ENCODE measurements at regions not wholly inside any gene's neighbourhood (a gene's known extent, or its start where the extent isn't known, plus 50 kb on each side); places are given as distances from the start of the nearest gene placed in this dataset.

- H3K9me3 ChIP-seq: no peaks in the 10 kb centered on the region
- H3K36me3 ChIP-seq: no peaks in the 10 kb centered on the region
- intact Hi-C loops (cut with DNase I; ENCODE audit: low total_unique reads): no loop called here
- H3K27me3 ChIP-seq: no peaks in the 10 kb centered on the region
- no peak overlapping the region for H3K4me3 ChIP-seq
- TF ChIP-seq POLR2AphosphoS5 (IDR thresholded peaks at IDR 0.05): no peak
- TF ChIP-seq POLR2A (IDR thresholded peaks at IDR 0.05): no peak
- no peak for DNase-seq (ENCODE audit: low spot score in 2 of 2)
- H3K4me1 ChIP-seq: no peaks in the 10 kb centered on the region
- H3K27ac ChIP-seq: no peak overlapping the region
Measured at GRCh38 chr5:119949426-119949999, 320.2 kb downstream of the FAM170A start.

- Histone ChIP-seq H3K36me3 (no peaks in the 10 kb centered on the region), H3K4me1 (no peaks in the 10 kb centered on the region), H3K27ac (no peak overlapping the region), H3K9me3 (no peaks in the 10 kb centered on the region), H3K4me3 (no peak overlapping the region), H3K27me3 (no peaks in the 10 kb centered on the region)
- TF ChIP-seq CTCF (IDR thresholded peaks at IDR 0.05) (no peak), POLR2A (IDR thresholded peaks at IDR 0.05) (no peak), POLR2AphosphoS5 (IDR thresholded peaks at IDR 0.05) (no peak)
- intact Hi-C loops (cut with DNase I; ENCODE audit: low total_unique reads): no loop called here
- DNase-seq (ENCODE audit: low spot score in 2 of 2): no peak
Measured at GRCh38 chr5:119951330-119951934, 322.1 kb downstream of the FAM170A start.

GRCh38 chr5:119953474-119953873, 324.1 kb downstream of the FAM170A start:
- Histone ChIP-seq H3K27me3 (no peaks in the 10 kb centered on the region), H3K36me3 (no peaks in the 10 kb centered on the region), H3K4me1 (no peaks in the 10 kb centered on the region), H3K9me3 (no peaks in the 10 kb centered on the region), H3K4me3 (no peak overlapping the region), H3K27ac (no peak overlapping the region)
- DNase-seq (ENCODE audit: low spot score in 2 of 2): no peak
- TF ChIP-seq POLR2A (IDR thresholded peaks at IDR 0.05) (no peak), CTCF (IDR thresholded peaks at IDR 0.05) (no peak), POLR2AphosphoS5 (IDR thresholded peaks at IDR 0.05) (no peak)
- intact Hi-C loops (cut with DNase I; ENCODE audit: low total_unique reads): no loop called here

- Histone ChIP-seq H3K9me3 (no peaks in the 10 kb centered on the region), H3K4me1 (no peaks in the 10 kb centered on the region), H3K27ac (no peak overlapping the region), H3K36me3 (no peaks in the 10 kb centered on the region), H3K27me3 (no peaks in the 10 kb centered on the region), H3K4me3 (no peak overlapping the region)
- DNase-seq (ENCODE audit: low spot score in 2 of 2): no peak
- intact Hi-C loops (cut with DNase I; ENCODE audit: low total_unique reads): no loop called here
- TF ChIP-seq POLR2AphosphoS5 (IDR thresholded peaks at IDR 0.05) (no peak), POLR2A (IDR thresholded peaks at IDR 0.05) (no peak), CTCF (IDR thresholded peaks at IDR 0.05) (no peak)
Measured at GRCh38 chr5:119954106-119954505, 324.7 kb downstream of the FAM170A start.

- TF ChIP-seq CTCF (IDR thresholded peaks at IDR 0.05) (no peak), POLR2A (IDR thresholded peaks at IDR 0.05) (no peak), POLR2AphosphoS5 (IDR thresholded peaks at IDR 0.05) (no peak)
- Histone ChIP-seq H3K36me3 (no peaks in the 10 kb centered on the region), H3K27me3 (no peaks in the 10 kb centered on the region), H3K4me3 (no peak overlapping the region), H3K4me1 (no peaks in the 10 kb centered on the region), H3K27ac (no peak overlapping the region), H3K9me3 (no peaks in the 10 kb centered on the region)
- DNase-seq (ENCODE audit: low spot score in 2 of 2): no peak
- intact Hi-C loops (cut with DNase I; ENCODE audit: low total_unique reads): no loop called here
Measured at GRCh38 chr5:119961993-119962392, 332.6 kb downstream of the FAM170A start.
